Osteoblast (primary cell): ENCODE measurements at regions not wholly inside any gene's neighbourhood (a gene's known extent, or its start where the extent isn't known, plus 50 kb on each side); places are given as distances from the start of the nearest gene placed in this dataset.

Experiments
- DNase-seq: peaks from one replicate; pipeline ENCODE4 v3.0.0; 2011; ENCODE audit warnings: low spot score, mixed read lengths; ENCODE audit not compliant: insufficient read length; ENCODE audit errors: missing footprints
- H2AFZ ChIP-seq: 2 replicates; pipeline ENCODE4 v1.6.0; 2011; ENCODE audit warnings: mild to moderate bottlenecking, low read length
- H3K27ac ChIP-seq: 2 replicates; pipeline ENCODE4 v1.5.1; 2011; ENCODE audit warnings: mild to moderate bottlenecking, low read depth, low read length, moderate library complexity
- H3K27me3 ChIP-seq: 2 replicates; pipeline ENCODE4 v1.6.0; 2012; ENCODE audit warnings: mild to moderate bottlenecking, control low read depth, inconsistent platforms, low read length, moderate library complexity; ENCODE audit not compliant: insufficient read depth
- H3K36me3 ChIP-seq: 2 replicates; pipeline ENCODE4 v1.5.1; 2011; ENCODE audit warnings: mild to moderate bottlenecking, low read length, control low read depth, moderate library complexity; ENCODE audit not compliant: insufficient read depth
- H3K4me1 ChIP-seq: 2 replicates; pipeline ENCODE4 v1.5.1; 2011; ENCODE audit warnings: mild to moderate bottlenecking, low read length, control low read depth, moderate library complexity; ENCODE audit not compliant: insufficient read depth
- H3K4me2 ChIP-seq: 2 replicates; pipeline ENCODE4 v1.6.0; 2011; ENCODE audit warnings: mild to moderate bottlenecking, low read length; ENCODE audit not compliant: insufficient read depth
- H3K4me3 ChIP-seq: fragments of 200-600 bp; sonication (generic); 3 replicates; pipeline ENCODE4 v1.5.1; 2012; ENCODE audit warnings: mild to moderate bottlenecking, low read length, inconsistent platforms; ENCODE audit not compliant: insufficient read depth
- H3K79me2 ChIP-seq: 2 replicates; pipeline ENCODE4 v1.6.0; 2012; ENCODE audit warnings: mild to moderate bottlenecking, low read length, control low read depth, inconsistent platforms; ENCODE audit not compliant: insufficient read depth
- H3K9me3 ChIP-seq: 2 replicates; pipeline ENCODE4 v1.5.1; 2011; ENCODE audit warnings: low read depth, low read length, control low read depth
- H4K20me1 ChIP-seq: 2 replicates; pipeline ENCODE4 v1.6.0; 2012; ENCODE audit warnings: mild to moderate bottlenecking, low read length, control low read depth; ENCODE audit not compliant: insufficient read depth
- CTCF ChIP-seq: IDR thresholded peaks from 2 replicates; pipeline ENCODE4 v1.5.1; 2011; ENCODE audit warnings: mild to moderate bottlenecking, low read depth, low read length, moderate library complexity; ENCODE audit errors: extremely low read depth

GRCh38 chr5:155514105-155514563 is 500.6 kb downstream of the KIF4B start:
- no peaks in the 10 kb centered on the region for H3K79me2 ChIP-seq
- no peak for TF ChIP-seq CTCF
- DNase-seq, result no peak
- H3K9me3 ChIP-seq, result no peaks in the 10 kb centered on the region
- no peak overlapping the region for H3K4me2 ChIP-seq
- H3K4me3 ChIP-seq, result no peak overlapping the region
- no peak overlapping the region for H2AFZ ChIP-seq
- no peaks in the 10 kb centered on the region for H3K27me3 ChIP-seq
- H3K27ac ChIP-seq, result no peak overlapping the region
- no peaks in the 10 kb centered on the region for H3K36me3 ChIP-seq
- no peaks in the 10 kb centered on the region for H4K20me1 ChIP-seq
- H3K4me1 ChIP-seq, result no peaks in the 10 kb centered on the region

GRCh38 chr5:155522540-155522939 is 509.0 kb downstream of the KIF4B start:
- Histone ChIP-seq H3K4me3 (no peak overlapping the region), H3K9me3 (no peaks in the 10 kb centered on the region), H3K4me2 (no peak overlapping the region), H3K4me1 (no peaks in the 10 kb centered on the region), H3K27me3 (no peaks in the 10 kb centered on the region), H2AFZ (no peak overlapping the region), H4K20me1 (no peaks in the 10 kb centered on the region), H3K27ac (no peak overlapping the region), H3K36me3 (no peaks in the 10 kb centered on the region), H3K79me2 (no peaks in the 10 kb centered on the region)
- DNase-seq, result no peak
- no peak for TF ChIP-seq CTCF

- Histone ChIP-seq H2AFZ (no peak overlapping the region), H4K20me1 (no peaks in the 10 kb centered on the region), H3K27ac (no peak overlapping the region), H3K4me2 (no peak overlapping the region), H3K4me1 (no peaks in the 10 kb centered on the region), H3K9me3 (no peaks in the 10 kb centered on the region), H3K79me2 (no peaks in the 10 kb centered on the region), H3K36me3 (no peaks in the 10 kb centered on the region), H3K4me3 (no peak overlapping the region), H3K27me3 (no peaks in the 10 kb centered on the region)
- TF ChIP-seq CTCF, result no peak
- DNase-seq, result no peak
Observed at GRCh38 chr5:155529362-155529761, 515.8 kb downstream of the KIF4B start.

GRCh38 chr5:155530046-155530445 is 516.5 kb downstream of the KIF4B start:
- no peaks in the 10 kb centered on the region for H3K4me1 ChIP-seq
- H3K36me3 ChIP-seq, result no peaks in the 10 kb centered on the region
- H3K4me2 ChIP-seq, result no peak overlapping the region
- H3K79me2 ChIP-seq, result no peaks in the 10 kb centered on the region
- TF ChIP-seq CTCF, result no peak
- no peaks in the 10 kb centered on the region for H3K27me3 ChIP-seq
- no peak overlapping the region for H3K4me3 ChIP-seq
- H3K9me3 ChIP-seq, result no peaks in the 10 kb centered on the region
- no peak for DNase-seq
- H4K20me1 ChIP-seq, result no peaks in the 10 kb centered on the region
- H2AFZ ChIP-seq, result no peak overlapping the region
- H3K27ac ChIP-seq, result no peak overlapping the region
